Activated CD8-positive, alpha-beta T cell treated with anti-CD3 and anti-CD28 coated beads for 36 hours (primary cell): ENCODE measurements at regions not wholly inside any gene's neighbourhood (a gene's known extent, or its start where the extent isn't known, plus 50 kb on each side); places are given as distances from the start of the nearest gene placed in this dataset.

Experiments
- ATAC-seq: fragments of 200-7000 bp; cut with Tn5 transposase; one replicate; pipeline ENCODE4 v1.10.0; 2021; ENCODE audit warnings: mild to moderate bottlenecking, moderate library complexity
- CTCF ChIA-PET: fragments of 350-600 bp; sonication (Branson Sonifier 250); formaldehyde crosslinking; loops from one replicate; lab custom pipeline; 2021; ENCODE audit warnings: antibody characterized with exemption; lab: Charles Lee
- POLR2A ChIA-PET: fragments of 350-600 bp; sonication (Branson Sonifier 250); formaldehyde crosslinking; loops from one replicate; lab custom pipeline; 2021; ENCODE audit warnings: antibody characterized with exemption; lab: Charles Lee
- DNase-seq: peaks from one replicate; pipeline ENCODE4 v3.0.0-alpha.2; 2020
- H3K27ac Mint-ChIP-seq: one replicate; pipeline ENCODE4 v1.8.0; 2021; ENCODE audit warnings: mild to moderate bottlenecking, mixed read lengths
- H3K27me3 Mint-ChIP-seq: one replicate; pipeline ENCODE4 v1.8.0; 2021; ENCODE audit warnings: mixed read lengths
- H3K36me3 Mint-ChIP-seq: one replicate; pipeline ENCODE4 v1.8.0; 2021; ENCODE audit warnings: low read depth, mixed read lengths
- H3K4me1 Mint-ChIP-seq: one replicate; pipeline ENCODE4 v1.8.0; 2021; ENCODE audit warnings: low read depth, mixed read lengths
- H3K4me3 Mint-ChIP-seq: one replicate; pipeline ENCODE4 v1.8.0; 2021; ENCODE audit warnings: mild to moderate bottlenecking, moderate library complexity, mixed read lengths
- H3K9me3 Mint-ChIP-seq: one replicate; pipeline ENCODE4 v1.8.0; 2021; ENCODE audit warnings: mixed read lengths
- intact Hi-C: fragments of 100-400 bp; cut with micrococcal nuclease; formaldehyde crosslinking; loops from one replicate; pipeline ENCODE4 v1.10.0; 2022
- TF ChIP-seq, protein P1 (sequence below): fragments of 200-600 bp; IDR thresholded peaks from one replicate; pipeline ENCODE4 v1.8.0; 2022; ENCODE audit warnings: antibody characterized with exemption, mild to moderate bottlenecking

DNA sequence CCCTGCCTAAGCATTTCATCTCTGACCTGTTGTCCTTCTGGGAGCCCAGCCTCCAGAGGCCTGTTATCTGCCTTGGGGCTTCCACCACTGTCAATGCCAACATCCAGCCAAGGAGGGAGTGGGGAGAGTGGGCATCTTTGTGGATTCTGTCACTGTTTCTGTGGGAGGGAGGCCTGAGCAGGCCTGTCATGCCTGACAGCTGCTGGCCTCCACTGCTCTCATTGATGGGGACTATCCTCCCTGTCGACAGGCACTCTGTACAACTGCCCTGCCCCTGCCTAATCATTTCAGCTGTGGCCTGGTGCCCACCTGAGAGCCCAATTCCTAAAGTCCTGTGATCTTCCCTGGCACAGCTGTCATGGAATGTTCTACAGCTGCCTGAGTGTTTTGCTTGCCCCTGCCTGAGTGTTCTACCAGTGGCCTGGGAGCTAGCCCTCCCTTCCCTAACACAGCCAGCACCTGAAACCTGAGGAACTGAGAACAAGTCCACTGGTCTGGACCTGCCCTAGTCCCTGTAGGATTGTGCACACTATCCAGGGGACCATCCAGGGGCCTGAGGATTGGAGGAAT, 145.3 kb downstream of the FAM83B start:
- DNase-seq (no peak), ATAC-seq (no peak)
- no peak overlapping the region for H3K27ac Mint-ChIP-seq
- ChIA-PET POLR2A (no interaction called here), CTCF (interaction anchor here (1.0 kb wide), 1 partner anchor 273 kb away, joined by 3 read pairs; no protein-coding TSS in a partner anchor)
- H3K36me3 Mint-ChIP-seq, result no peaks in the 10 kb centered on the region
- H3K4me1 Mint-ChIP-seq, result no peaks in the 10 kb centered on the region
- no peaks in the 10 kb centered on the region for H3K27me3 Mint-ChIP-seq
- H3K4me3 Mint-ChIP-seq, result no peak overlapping the region
- H3K9me3 Mint-ChIP-seq, result peaks cover 5% of the 10 kb centered on the region
- TF ChIP-seq, protein P1, sequence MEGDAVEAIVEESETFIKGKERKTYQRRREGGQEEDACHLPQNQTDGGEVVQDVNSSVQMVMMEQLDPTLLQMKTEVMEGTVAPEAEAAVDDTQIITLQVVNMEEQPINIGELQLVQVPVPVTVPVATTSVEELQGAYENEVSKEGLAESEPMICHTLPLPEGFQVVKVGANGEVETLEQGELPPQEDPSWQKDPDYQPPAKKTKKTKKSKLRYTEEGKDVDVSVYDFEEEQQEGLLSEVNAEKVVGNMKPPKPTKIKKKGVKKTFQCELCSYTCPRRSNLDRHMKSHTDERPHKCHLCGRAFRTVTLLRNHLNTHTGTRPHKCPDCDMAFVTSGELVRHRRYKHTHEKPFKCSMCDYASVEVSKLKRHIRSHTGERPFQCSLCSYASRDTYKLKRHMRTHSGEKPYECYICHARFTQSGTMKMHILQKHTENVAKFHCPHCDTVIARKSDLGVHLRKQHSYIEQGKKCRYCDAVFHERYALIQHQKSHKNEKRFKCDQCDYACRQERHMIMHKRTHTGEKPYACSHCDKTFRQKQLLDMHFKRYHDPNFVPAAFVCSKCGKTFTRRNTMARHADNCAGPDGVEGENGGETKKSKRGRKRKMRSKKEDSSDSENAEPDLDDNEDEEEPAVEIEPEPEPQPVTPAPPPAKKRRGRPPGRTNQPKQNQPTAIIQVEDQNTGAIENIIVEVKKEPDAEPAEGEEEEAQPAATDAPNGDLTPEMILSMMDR, result no peak
- intact Hi-C loops, result no loop called here

DNA sequence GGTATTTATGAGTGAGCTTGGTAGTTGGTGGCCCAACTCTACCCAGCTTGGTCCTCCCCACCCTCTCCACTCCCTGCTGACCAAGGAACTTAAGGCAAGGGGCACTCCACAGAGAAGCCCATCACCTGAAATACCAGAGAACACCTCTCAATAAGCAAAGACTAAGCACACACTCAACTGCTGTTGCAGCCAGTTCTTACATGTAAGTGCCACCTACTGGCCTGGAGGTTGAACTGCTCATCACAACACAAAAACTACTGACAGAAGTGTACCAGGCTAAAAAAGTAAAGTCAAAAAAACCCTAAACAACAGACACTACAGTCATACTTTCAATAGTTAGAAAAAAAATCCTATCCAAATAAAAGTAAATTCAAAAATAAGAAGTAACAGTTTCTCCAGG, 146.2 kb downstream of the FAM83B start:
- TF ChIP-seq, protein P1, result no peak
- Mint-ChIP-seq H3K27ac (no peak overlapping the region), H3K9me3 (peaks cover 2% of the 10 kb centered on the region), H3K4me1 (no peaks in the 10 kb centered on the region), H3K4me3 (no peak overlapping the region), H3K36me3 (no peaks in the 10 kb centered on the region), H3K27me3 (no peaks in the 10 kb centered on the region)
- DNase-seq (peak; percentile 7), ATAC-seq (no peak)
- intact Hi-C loops, result no loop called here
- CTCF ChIA-PET, result interaction anchor here (1.0 kb wide), 1 partner anchor 274 kb away, joined by 3 read pairs; no protein-coding TSS in a partner anchor
- POLR2A ChIA-PET, result no interaction called here

DNA sequence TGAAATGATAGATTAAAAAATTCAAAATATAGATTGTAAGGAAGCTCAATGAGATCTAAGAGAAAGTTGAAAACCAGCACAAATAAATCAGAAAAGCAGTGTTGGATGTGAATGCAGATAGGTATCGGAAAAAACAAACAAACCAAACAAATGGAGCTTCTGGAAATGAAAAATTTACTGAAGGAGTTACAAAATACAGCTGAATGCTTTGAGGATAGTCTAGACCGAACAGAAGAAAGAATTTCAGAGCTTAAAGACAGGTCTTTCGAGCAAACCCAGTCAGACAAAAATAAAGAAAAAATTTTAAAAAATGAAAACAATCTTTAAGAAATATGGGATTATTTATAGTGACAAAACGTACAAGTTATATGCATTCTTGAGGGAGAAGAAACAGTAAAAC, 146.7 kb downstream of the FAM83B start:
- ATAC-seq (no peak), DNase-seq (no peak)
- peaks cover 2% of the 10 kb centered on the region for H3K9me3 Mint-ChIP-seq
- intact Hi-C loops, result no loop called here
- H3K4me1 Mint-ChIP-seq, result no peaks in the 10 kb centered on the region
- H3K4me3 Mint-ChIP-seq, result no peak overlapping the region
- TF ChIP-seq, protein P1, result no peak
- H3K27me3 Mint-ChIP-seq, result no peaks in the 10 kb centered on the region
- no peak overlapping the region for H3K27ac Mint-ChIP-seq
- CTCF ChIA-PET, result no interaction called here
- POLR2A ChIA-PET, result no interaction called here
- H3K36me3 Mint-ChIP-seq, result no peaks in the 10 kb centered on the region

DNA sequence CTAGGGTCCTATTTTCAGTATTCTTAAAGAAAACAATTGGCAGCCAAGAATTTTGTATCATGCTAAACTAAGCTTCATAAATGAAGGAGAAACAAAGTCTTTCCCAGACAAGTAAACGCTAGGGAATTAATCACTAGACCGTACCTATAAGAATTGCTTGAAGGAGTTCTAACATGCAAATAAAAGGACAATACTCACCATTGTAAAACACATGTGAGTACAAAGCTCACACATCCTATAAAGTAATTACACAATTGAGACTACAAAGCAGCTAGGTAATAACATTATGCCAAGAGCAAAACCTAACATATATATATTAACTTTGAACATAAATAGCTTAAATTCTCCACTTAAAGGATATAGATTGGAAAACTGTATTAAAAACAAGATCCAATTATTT, 147.4 kb downstream of the FAM83B start:
- H3K27me3 Mint-ChIP-seq, result no peaks in the 10 kb centered on the region
- no peak overlapping the region for H3K4me3 Mint-ChIP-seq
- H3K4me1 Mint-ChIP-seq, result no peaks in the 10 kb centered on the region
- DNase-seq, result no peak
- POLR2A ChIA-PET, result no interaction called here
- peaks cover 2% of the 10 kb centered on the region for H3K9me3 Mint-ChIP-seq
- TF ChIP-seq, protein P1, result no peak
- H3K36me3 Mint-ChIP-seq, result no peaks in the 10 kb centered on the region
- intact Hi-C loops, result no loop called here
- ATAC-seq, result no peak
- H3K27ac Mint-ChIP-seq, result no peak overlapping the region
- CTCF ChIA-PET, result no interaction called here

DNA sequence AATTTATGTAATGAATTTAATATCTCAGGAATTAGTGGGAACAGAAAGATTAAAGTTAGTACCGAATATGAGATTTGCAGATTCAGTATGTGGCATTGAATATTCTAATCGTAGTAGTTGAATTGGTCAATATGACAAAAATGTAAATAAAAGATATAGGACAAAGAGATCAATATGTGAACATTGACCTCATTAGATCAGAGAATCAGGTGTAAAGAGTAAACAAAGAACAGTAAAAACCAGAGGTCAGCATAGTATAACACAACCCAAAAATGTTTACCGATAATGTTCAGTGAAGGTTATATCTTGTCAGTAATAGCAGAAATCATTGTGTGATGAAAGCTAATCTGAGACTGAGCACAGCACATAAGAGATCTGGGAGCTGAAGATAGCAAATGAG, 152.0 kb downstream of the FAM83B start:
- no peaks in the 10 kb centered on the region for H3K27me3 Mint-ChIP-seq
- H3K36me3 Mint-ChIP-seq, result no peaks in the 10 kb centered on the region
- intact Hi-C loops, result no loop called here
- H3K4me3 Mint-ChIP-seq, result no peak overlapping the region
- TF ChIP-seq, protein P1, result no peak
- H3K27ac Mint-ChIP-seq, result no peak overlapping the region
- no peak for ATAC-seq
- ChIA-PET POLR2A (no interaction called here), CTCF (no interaction called here)
- H3K4me1 Mint-ChIP-seq, result no peaks in the 10 kb centered on the region
- DNase-seq, result no peak
- peaks cover 4% of the 10 kb centered on the region for H3K9me3 Mint-ChIP-seq
